DND-41 (cell line): ENCODE measurements at regions not wholly inside any gene's neighbourhood (a gene's known extent, or its start where the extent isn't known, plus 50 kb on each side); places are given as distances from the start of the nearest gene placed in this dataset.

ENCODE experiments used
- ATAC-seq: fragments of 200-7000 bp; cut with Tn5 transposase; 3 replicates; pipeline ENCODE4 v1.9.1; 2021; ENCODE audit warnings: low read depth; ENCODE audit not compliant: insufficient read depth
- DNase-seq: peaks from one replicate; pipeline ENCODE4 v3.0.0-alpha.2; 2020
- H2AFZ ChIP-seq: 2 replicates; pipeline ENCODE4 v1.6.0; 2012; ENCODE audit warnings: low read depth, low read length
- H3K27ac ChIP-seq: 2 replicates; pipeline ENCODE4 v1.5.1; 2012; ENCODE audit warnings: low read length, inconsistent platforms
- H3K27me3 ChIP-seq: fragments of 200-600 bp; sonication (generic); 2 replicates; pipeline ENCODE4 v1.6.0; 2012; ENCODE audit warnings: low read length, mild to moderate bottlenecking, inconsistent platforms; ENCODE audit not compliant: insufficient read depth, poor library complexity
- H3K36me3 ChIP-seq: 2 replicates; pipeline ENCODE4 v1.5.1; 2012; ENCODE audit warnings: low read length, inconsistent platforms; ENCODE audit not compliant: insufficient read depth
- H3K4me1 ChIP-seq: 2 replicates; pipeline ENCODE4 v1.5.1; 2012; ENCODE audit warnings: mild to moderate bottlenecking, low read length; ENCODE audit not compliant: insufficient read depth
- H3K4me2 ChIP-seq: 2 replicates; pipeline ENCODE4 v1.6.0; 2012; ENCODE audit warnings: mild to moderate bottlenecking, moderate library complexity, low read length, inconsistent platforms; ENCODE audit not compliant: insufficient read depth
- H3K4me3 ChIP-seq, 2 experiments: fragments of 200-600 bp in 1 of 2; shearing (Covaris generic) in 1 of 2; 2 replicates each; pipeline ENCODE4 v1.5.1; 2012 to 2016; ENCODE audit warnings: inconsistent platforms in 2 of 2, low read length in 2 of 2, mild to moderate bottlenecking in 2 of 2, low read depth in 1 of 2, moderate library complexity in 1 of 2
- H3K79me2 ChIP-seq: 2 replicates; pipeline ENCODE4 v1.6.0; 2012; ENCODE audit warnings: low read length, inconsistent platforms; ENCODE audit not compliant: insufficient read depth
- H3K9ac ChIP-seq: 2 replicates; pipeline ENCODE4 v1.6.0; 2012; ENCODE audit warnings: low read depth, mild to moderate bottlenecking, inconsistent platforms, low read length, moderate library complexity
- H3K9me3 ChIP-seq: 2 replicates; pipeline ENCODE4 v1.5.1; 2012; ENCODE audit warnings: low read length, moderate library complexity, mild to moderate bottlenecking, inconsistent platforms; ENCODE audit not compliant: insufficient read depth, severe bottlenecking
- H4K20me1 ChIP-seq: 2 replicates; pipeline ENCODE4 v1.6.0; 2012; ENCODE audit warnings: low read length; ENCODE audit not compliant: insufficient read depth
- CTCF ChIP-seq: IDR thresholded peaks from 2 replicates; pipeline ENCODE4 v1.5.1; 2012; ENCODE audit warnings: borderline replicate concordance, low read length, moderate library complexity, mild to moderate bottlenecking; ENCODE audit not compliant: poor library complexity, severe bottlenecking; ENCODE audit errors: extremely low read depth
- EZH2 ChIP-seq: IDR thresholded peaks from 3 replicates; pipeline ENCODE4 v1.6.1; 2012; ENCODE audit warnings: borderline replicate concordance, low read depth, mild to moderate bottlenecking, moderate library complexity, low read length, inconsistent platforms; ENCODE audit not compliant: severe bottlenecking

GRCh38 chr10:131730771-131731497 is 169.9 kb upstream of the PPP2R2D start:
- Histone ChIP-seq H3K79me2 (no peaks in the 10 kb centered on the region), H3K4me1 (no peaks in the 10 kb centered on the region), H2AFZ (no peak overlapping the region), H3K36me3 (no peaks in the 10 kb centered on the region), H3K27ac (no peak overlapping the region), H3K27me3 (peaks cover 2% of the 10 kb centered on the region), H3K4me3 (no peak overlapping the region), H4K20me1 (no peaks in the 10 kb centered on the region; the same call in 1 of the 2 replicates), H3K9ac (no peak overlapping the region), H3K9me3 (no peaks in the 10 kb centered on the region), H3K4me2 (no peak overlapping the region)
- ATAC-seq = no peak
- DNase-seq = no peak
- TF ChIP-seq CTCF (no peak), EZH2 (no peak)

GRCh38 chr10:131731780-131732630 is 168.8 kb upstream of the PPP2R2D start:
- no peaks in the 10 kb centered on the region for H3K4me1 ChIP-seq
- peaks cover 2% of the 10 kb centered on the region for H3K27me3 ChIP-seq
- no peaks in the 10 kb centered on the region for H3K9me3 ChIP-seq
- H3K27ac ChIP-seq = no peak overlapping the region
- no peaks in the 10 kb centered on the region for H3K79me2 ChIP-seq
- H4K20me1 ChIP-seq = no peaks in the 10 kb centered on the region; the same call in 1 of the 2 replicates
- DNase-seq = no peak
- H2AFZ ChIP-seq = no peak overlapping the region
- no peak overlapping the region for H3K4me3 ChIP-seq
- TF ChIP-seq CTCF = no peak
- no peak for TF ChIP-seq EZH2
- no peak for ATAC-seq
- H3K4me2 ChIP-seq = no peak overlapping the region
- H3K36me3 ChIP-seq = no peaks in the 10 kb centered on the region
- no peak overlapping the region for H3K9ac ChIP-seq

GRCh38 chr10:131732631-131733127 is 168.1 kb upstream of the PPP2R2D start:
- ATAC-seq = no peak
- H3K4me1 ChIP-seq = no peaks in the 10 kb centered on the region
- no peak for DNase-seq
- H3K79me2 ChIP-seq = no peaks in the 10 kb centered on the region
- no peak overlapping the region for H3K4me2 ChIP-seq
- no peaks in the 10 kb centered on the region; the same call in none of the 2 replicates for H4K20me1 ChIP-seq
- H3K9ac ChIP-seq = no peak overlapping the region
- H3K4me3 ChIP-seq = no peak overlapping the region
- H3K27ac ChIP-seq = no peak overlapping the region
- H2AFZ ChIP-seq = no peak overlapping the region
- peaks cover 2% of the 10 kb centered on the region for H3K27me3 ChIP-seq
- H3K9me3 ChIP-seq = no peaks in the 10 kb centered on the region
- no peak for TF ChIP-seq EZH2
- no peak for TF ChIP-seq CTCF
- no peaks in the 10 kb centered on the region for H3K36me3 ChIP-seq
